Naive thymus-derived CD4-positive, alpha-beta T cell (primary cell): ENCODE measurements at regions not wholly inside any gene's neighbourhood (a gene's known extent, or its start where the extent isn't known, plus 50 kb on each side); places are given as distances from the start of the nearest gene placed in this dataset.

Experiments used
- ATAC-seq: fragments of 150-1000 bp; cut with Tn5 transposase; 2 replicates; pipeline ENCODE4 v1.10.0; 2021; ENCODE audit warnings: mild to moderate bottlenecking, moderate library complexity
- CTCF ChIA-PET: fragments of 350-600 bp; sonication (Branson Sonifier 250); formaldehyde crosslinking; loops from one replicate; lab custom pipeline; 2021; ENCODE audit warnings: antibody characterized with exemption; lab: Charles Lee
- POLR2A ChIA-PET: fragments of 350-600 bp; sonication (Branson Sonifier 250); formaldehyde crosslinking; loops from one replicate; lab custom pipeline; 2021; ENCODE audit warnings: antibody characterized with exemption, inconsistent platforms; lab: Charles Lee
- DNase-seq, 9 donors: peaks; one replicate each; pipeline versions ENCODE4 v3.0.0 to v3.0.0-alpha.2; 2020 to 2022; ENCODE audit warnings: mixed read lengths in 1 of 9
- H3K27ac ChIP-seq: one replicate; pipeline ENCODE4 v1.7.0; 2013; ENCODE audit warnings: mild to moderate bottlenecking, low read depth, low read length, moderate library complexity
- H3K27me3 ChIP-seq, 2 donors: one replicate each; pipeline ENCODE4 v1.7.0; 2013; ENCODE audit warnings: low read length in 2 of 2, mild to moderate bottlenecking in 2 of 2, moderate library complexity in 2 of 2; ENCODE audit not compliant: control insufficient read depth in 2 of 2, insufficient read depth in 2 of 2
- H3K36me3 ChIP-seq, 3 experiments: 1 replicate in 2 of 3; 2 replicates in 1 of 3; pipeline ENCODE4 v1.7.0; 2013; ENCODE audit warnings: low read length in 3 of 3, mild to moderate bottlenecking in 3 of 3, moderate library complexity in 1 of 3; ENCODE audit not compliant: insufficient read depth in 3 of 3, control insufficient read depth in 2 of 3
- H3K4me1 ChIP-seq, 2 donors: one replicate each; pipeline ENCODE4 v1.7.0; 2013; ENCODE audit warnings: low read length in 2 of 2, mild to moderate bottlenecking in 2 of 2, moderate library complexity in 1 of 2; ENCODE audit not compliant: control insufficient read depth in 2 of 2, insufficient read depth in 2 of 2
- H3K4me3 ChIP-seq: 2 replicates; pipeline ENCODE4 v1.7.0; 2013; ENCODE audit warnings: mild to moderate bottlenecking, low read length
- H3K9me3 ChIP-seq, 3 experiments: 1 replicate in 2 of 3; 2 replicates in 1 of 3; pipeline ENCODE4 v1.7.0; 2013; ENCODE audit warnings: low read length in 3 of 3; ENCODE audit not compliant: control insufficient read depth in 2 of 3
- H3K27ac Mint-ChIP-seq, 9 donors: one replicate each; pipeline ENCODE4 v1.8.0; 2020 to 2022; ENCODE audit warnings: mixed read lengths in 9 of 9, mild to moderate bottlenecking in 8 of 9, moderate library complexity in 5 of 9, inconsistent platforms in 2 of 9
- H3K27me3 Mint-ChIP-seq, 5 donors: one replicate each; pipeline ENCODE4 v1.8.0; 2021 to 2022; ENCODE audit warnings: mixed read lengths in 5 of 5, mild to moderate bottlenecking in 1 of 5
- H3K36me3 Mint-ChIP-seq, 5 donors: one replicate each; pipeline ENCODE4 v1.8.0; 2020 to 2022; ENCODE audit warnings: mixed read lengths in 5 of 5, mild to moderate bottlenecking in 3 of 5, inconsistent platforms in 1 of 5
- H3K4me1 Mint-ChIP-seq, 7 donors: one replicate each; pipeline ENCODE4 v1.8.0; 2020 to 2022; ENCODE audit warnings: mixed read lengths in 7 of 7, mild to moderate bottlenecking in 3 of 7, inconsistent platforms in 1 of 7
- H3K4me3 Mint-ChIP-seq, 10 donors: one replicate each; pipeline ENCODE4 v1.8.0; 2020 to 2022; ENCODE audit warnings: mild to moderate bottlenecking in 10 of 10, mixed read lengths in 10 of 10, moderate library complexity in 6 of 10, inconsistent platforms in 2 of 10
- H3K9me3 Mint-ChIP-seq, 11 donors: one replicate each; pipeline ENCODE4 v1.8.0; 2020 to 2022; ENCODE audit warnings: mixed read lengths in 11 of 11, mild to moderate bottlenecking in 4 of 11, inconsistent platforms in 1 of 11, moderate library complexity in 1 of 11
- intact Hi-C, 2 donors: fragments of 100-400 bp; cut with micrococcal nuclease; formaldehyde crosslinking; loops; one replicate each; pipeline ENCODE4 v1.15.1; 2023

GRCh38 chr7:135845415-135846075 is 96.9 kb upstream of the FAM180A start:
- POLR2A ChIA-PET, result no interaction called here
- no peaks in the 10 kb centered on the region for H3K9me3 ChIP-seq
- Mint-ChIP-seq H3K4me3 (no peak overlapping the region), H3K4me1 (peaks cover 0 to 4% (median 0%) of the 10 kb centered on the region in 7 donors), H3K9me3 (peaks cover 0 to 2% (median 0%) of the 10 kb centered on the region in 11 donors), H3K27me3 (peaks cover 0 to 4% (median 0%) of the 10 kb centered on the region in 5 donors), H3K36me3 (no peaks in the 10 kb centered on the region), H3K27ac (no peak overlapping the region)
- H3K27me3 ChIP-seq, result no peaks in the 10 kb centered on the region
- DNase-seq (no peak), ATAC-seq (no peak)
- intact Hi-C loops, result no loop called here
- H3K4me3 ChIP-seq, result no peak overlapping the region
- H3K4me1 ChIP-seq, result peaks cover 0 to 5% of the 10 kb centered on the region in 2 donors
- CTCF ChIA-PET, result no interaction called here
- H3K36me3 ChIP-seq, result no peaks in the 10 kb centered on the region
- no peak overlapping the region for H3K27ac ChIP-seq

- H3K4me3 ChIP-seq, result no peak overlapping the region
- CTCF ChIA-PET, result no interaction called here
- H3K4me3 Mint-ChIP-seq, result no peak overlapping the region
- no peak overlapping the region for H3K27ac ChIP-seq
- no peaks in the 10 kb centered on the region for H3K36me3 Mint-ChIP-seq
- H3K36me3 ChIP-seq, result no peaks in the 10 kb centered on the region
- no peaks in the 10 kb centered on the region for H3K27me3 ChIP-seq
- H3K4me1 ChIP-seq, result peaks cover 0 to 5% of the 10 kb centered on the region in 2 donors
- ATAC-seq (no peak), DNase-seq (no peak)
- H3K9me3 Mint-ChIP-seq, result peaks cover 0 to 2% (median 0%) of the 10 kb centered on the region in 11 donors
- POLR2A ChIA-PET, result no interaction called here
- no peak overlapping the region for H3K27ac Mint-ChIP-seq
- H3K27me3 Mint-ChIP-seq, result peaks cover 0 to 4% (median 0%) of the 10 kb centered on the region in 5 donors
- intact Hi-C loops, result no loop called here
- no peaks in the 10 kb centered on the region for H3K9me3 ChIP-seq
- peaks cover 0 to 4% (median 0%) of the 10 kb centered on the region in 7 donors for H3K4me1 Mint-ChIP-seq
These were observed 96.3 kb upstream of the FAM180A start for GRCh38 chr7:135844903-135845302.

GRCh38 chr7:135843214-135843613 is 94.6 kb upstream of the FAM180A start:
- Histone ChIP-seq H3K9me3 (no peaks in the 10 kb centered on the region), H3K27ac (no peak overlapping the region), H3K27me3 (no peaks in the 10 kb centered on the region), H3K4me1 (peaks cover 0 to 5% of the 10 kb centered on the region in 2 donors), H3K36me3 (no peaks in the 10 kb centered on the region), H3K4me3 (no peak overlapping the region)
- peaks cover 0 to 4% (median 0%) of the 10 kb centered on the region in 5 donors for H3K27me3 Mint-ChIP-seq
- ChIA-PET POLR2A (no interaction called here), CTCF (no interaction called here)
- DNase-seq (no peak), ATAC-seq (peak; percentile 47)
- no peak overlapping the region for H3K4me3 Mint-ChIP-seq
- H3K9me3 Mint-ChIP-seq, result peaks cover 0 to 2% (median 0%) of the 10 kb centered on the region in 11 donors
- H3K27ac Mint-ChIP-seq, result no peak overlapping the region
- intact Hi-C loops, result no loop called here
- H3K36me3 Mint-ChIP-seq, result no peaks in the 10 kb centered on the region
- H3K4me1 Mint-ChIP-seq, result peaks cover 0 to 4% (median 0%) of the 10 kb centered on the region in 7 donors

GRCh38 chr7:135842446-135843179 is 94.0 kb upstream of the FAM180A start:
- H3K27me3 ChIP-seq, result no peaks in the 10 kb centered on the region
- POLR2A ChIA-PET, result no interaction called here
- no peak overlapping the region for H3K27ac ChIP-seq
- CTCF ChIA-PET, result no interaction called here
- intact Hi-C loops, result no loop called here
- DNase-seq, result no peak
- Mint-ChIP-seq H3K27ac (no peak overlapping the region), H3K36me3 (no peaks in the 10 kb centered on the region), H3K9me3 (no peaks in the 10 kb centered on the region), H3K27me3 (peaks cover 0 to 4% (median 0%) of the 10 kb centered on the region in 5 donors), H3K4me3 (no peak overlapping the region), H3K4me1 (peaks cover 0 to 4% (median 0%) of the 10 kb centered on the region in 7 donors)
- no peak overlapping the region for H3K4me3 ChIP-seq
- no peaks in the 10 kb centered on the region for H3K36me3 ChIP-seq
- peaks cover 0 to 5% of the 10 kb centered on the region in 2 donors for H3K4me1 ChIP-seq
- no peaks in the 10 kb centered on the region for H3K9me3 ChIP-seq
- ATAC-seq, result no peak

GRCh38 chr7:135840591-135840990 is 92.0 kb upstream of the FAM180A start:
- DNase-seq (no peak), ATAC-seq (no peak)
- Histone ChIP-seq H3K4me1 (peaks cover 0 to 5% of the 10 kb centered on the region in 2 donors), H3K27me3 (no peaks in the 10 kb centered on the region), H3K36me3 (no peaks in the 10 kb centered on the region), H3K4me3 (no peak overlapping the region), H3K27ac (no peak overlapping the region), H3K9me3 (no peaks in the 10 kb centered on the region)
- ChIA-PET CTCF (no interaction called here), POLR2A (no interaction called here)
- no peak overlapping the region for H3K4me3 Mint-ChIP-seq
- intact Hi-C loops, result no loop called here
- peaks cover 0 to 4% (median 0%) of the 10 kb centered on the region in 5 donors for H3K27me3 Mint-ChIP-seq
- peaks cover 0 to 4% (median 0%) of the 10 kb centered on the region in 7 donors for H3K4me1 Mint-ChIP-seq
- H3K27ac Mint-ChIP-seq, result no peak overlapping the region
- no peaks in the 10 kb centered on the region for H3K36me3 Mint-ChIP-seq
- H3K9me3 Mint-ChIP-seq, result no peaks in the 10 kb centered on the region

GRCh38 chr7:135837675-135838074 is 89.1 kb upstream of the FAM180A start:
- Mint-ChIP-seq H3K9me3 (no peaks in the 10 kb centered on the region), H3K27me3 (peaks cover 0 to 4% (median 0%) of the 10 kb centered on the region in 5 donors), H3K36me3 (no peaks in the 10 kb centered on the region), H3K4me3 (no peak overlapping the region), H3K4me1 (peaks cover 0 to 7% (median 0%) of the 10 kb centered on the region in 7 donors), H3K27ac (no peak overlapping the region)
- no peaks in the 10 kb centered on the region for H3K9me3 ChIP-seq
- no peak overlapping the region for H3K4me3 ChIP-seq
- CTCF ChIA-PET, result no interaction called here
- DNase-seq, result no peak
- no peak overlapping the region for H3K27ac ChIP-seq
- POLR2A ChIA-PET, result no interaction called here
- H3K36me3 ChIP-seq, result no peaks in the 10 kb centered on the region
- no peak for ATAC-seq
- H3K27me3 ChIP-seq, result no peaks in the 10 kb centered on the region
- peaks cover 0 to 5% of the 10 kb centered on the region in 2 donors for H3K4me1 ChIP-seq
- intact Hi-C loops, result no loop called here
